ENCODE measurements at regions not wholly inside any gene's neighbourhood (a gene's known extent, or its start where the extent isn't known, plus 50 kb on each side); places are given as distances from the start of the nearest gene placed in this dataset.

- DNase-seq, result no peak
Measured at GRCh38 chr13:76795701-76796695, 90.2 kb downstream of the KCTD12 start.

GRCh38 chr13:76792731-76793347, 93.4 kb downstream of the KCTD12 start:
- DNase-seq, result peak; percentile 59 to 86 (median 82)

- DNase-seq, result peak in 2 of 4 experiments; percentile 15 to 21
Measured at GRCh38 chr13:76790980-76791819, 95.0 kb downstream of the KCTD12 start.

GRCh38 chr13:76790526-76790925, 95.7 kb downstream of the KCTD12 start:
- peak; percentile 26 to 56 (median 42) for DNase-seq

- DNase-seq, result no peak
Measured at GRCh38 chr13:76783798-76784197, 102.4 kb downstream of the KCTD12 start.

GRCh38 chr13:76778853-76779252, 107.4 kb downstream of the KCTD12 start:
- DNase-seq, result no peak

GRCh38 chr13:76777096-76777495, 109.1 kb downstream of the KCTD12 start:
- DNase-seq, result no peak

- DNase-seq, result no peak
Measured at GRCh38 chr13:76775088-76775740, 111.0 kb downstream of the KCTD12 start.

GRCh38 chr13:76773448-76774094, 112.6 kb downstream of the KCTD12 start:
- DNase-seq, result no peak

GRCh38 chr13:76772241-76772640, 114.0 kb downstream of the KCTD12 start:
- no peak for DNase-seq

- DNase-seq, result no peak
Measured at GRCh38 chr13:76769271-76769791, 116.9 kb downstream of the KCTD12 start.

GRCh38 chr13:76768384-76768783, 117.8 kb downstream of the KCTD12 start:
- DNase-seq, result no peak

- DNase-seq, result no peak
Measured at GRCh38 chr13:76764916-76765315, 121.3 kb downstream of the KCTD12 start.

GRCh38 chr13:76764429-76764828, 121.8 kb downstream of the KCTD12 start:
- peak; percentile 89 to 97 (median 94) for DNase-seq

GRCh38 chr13:76762721-76763120, 123.5 kb downstream of the KCTD12 start:
- DNase-seq, result no peak

- DNase-seq, result peak in 2 of 4 experiments; percentile 37 to 43
Measured at GRCh38 chr13:76759877-76760276, 126.3 kb downstream of the KCTD12 start.

GRCh38 chr13:76758738-76759137, 127.5 kb downstream of the KCTD12 start:
- DNase-seq, result peak in 2 of 4 experiments; percentile 34 to 47

GRCh38 chr13:76758257-76758656, 127.9 kb downstream of the KCTD12 start:
- DNase-seq, result no peak

GRCh38 chr13:76756451-76756850, 129.8 kb downstream of the KCTD12 start:
- DNase-seq, result peak in 3 of 4 experiments; percentile 22 to 63 (median 56)

GRCh38 chr13:76754414-76754813, 131.8 kb downstream of the KCTD12 start:
- DNase-seq, result peak in 1 of 4 experiments; percentile 21

- DNase-seq, result no peak
Measured at GRCh38 chr13:76751278-76751677, 134.9 kb downstream of the KCTD12 start.

All from suppressor macrophage (primary cell).